Neural progenitor cell (in vitro differentiated cells): ENCODE measurements at regions not wholly inside any gene's neighbourhood (a gene's known extent, or its start where the extent isn't known, plus 50 kb on each side); places are given as distances from the start of the nearest gene placed in this dataset.
"Not testable (repeated sequence)": the region's sequence is repeated elsewhere in the genome, so short reads cannot be mapped to it uniquely, and the experiment has no call there.

Experiments
- CTCF ChIP-seq: fragments of 200-600 bp; sonication (generic); IDR thresholded peaks from 2 replicates; pipeline ENCODE4 v1.5.1; 2017; ENCODE audit warnings: antibody characterized with exemption, mild to moderate bottlenecking
- EZH2 ChIP-seq: fragments of 200-600 bp; sonication (generic); IDR thresholded peaks from 2 replicates; pipeline ENCODE4 v1.6.1; 2017; ENCODE audit warnings: antibody characterized with exemption, mild to moderate bottlenecking, moderate library complexity

GRCh38 chr4:126546197-126546596 is 1086.6 kb upstream of the INTU start:
- TF ChIP-seq CTCF, EZH2: not testable (repeated sequence)
